SK-N-SH (cell line): ENCODE measurements at regions not wholly inside any gene's neighbourhood (a gene's known extent, or its start where the extent isn't known, plus 50 kb on each side); places are given as distances from the start of the nearest gene placed in this dataset.
"Not testable (repeated sequence)": the region's sequence is repeated elsewhere in the genome, so short reads cannot be mapped to it uniquely, and the experiment has no call there.

Experiments used
- CTCF ChIA-PET: fragments of 300-600, 350-600 bp; formaldehyde crosslinking; extraction: SDS; loops from one replicate; lab custom pipeline; 2021; lab: Yijun Ruan, JAX
- POLR2A ChIA-PET: fragments of 350-600 bp; sonication (Branson Sonifier 250); formaldehyde crosslinking; extraction: SDS; loops from one replicate; lab custom pipeline; 2020; ENCODE audit warnings: antibody characterized with exemption, inconsistent platforms; lab: Yijun Ruan, JAX
- DNase-seq: peaks from one replicate; pipeline ENCODE4 v3.0.0; 2012
- H2AFZ ChIP-seq: fragments of 200-600 bp; sonication (generic); 2 replicates; pipeline ENCODE4 v1.8.1; 2016; ENCODE audit warnings: antibody characterized with exemption, mild to moderate bottlenecking, low read depth
- H3F3A ChIP-seq: fragments of 200-600 bp; sonication (generic); replicated peaks from 2 replicates; pipeline ENCODE3; 2016; ENCODE audit warnings: antibody characterized with exemption, mild to moderate bottlenecking; ENCODE audit not compliant: insufficient read depth
- H3K27ac ChIP-seq, 2 experiments: fragments of 200-500 bp in 1 of 2; fragments of 200-600 bp in 1 of 2; sonication (Bioruptor generic) in 1 of 2; sonication (generic), shearing (Covaris generic) in 1 of 2; 2 replicates each; pipeline versions ENCODE4 v1.5.1 to v1.6.1; 2014 to 2016; ENCODE audit warnings: low read depth in 2 of 2, inconsistent platforms in 1 of 2, low read length in 1 of 2, mild to moderate bottlenecking in 1 of 2, mixed read lengths in 1 of 2
- H3K27me3 ChIP-seq: fragments of 200-600 bp; sonication (generic), shearing (Covaris generic); 2 replicates; pipeline ENCODE4 v1.6.1; 2016; ENCODE audit warnings: mixed run types; ENCODE audit not compliant: insufficient read depth
- H3K36me3 ChIP-seq, 2 experiments: fragments of 200-500 bp in 1 of 2; fragments of 200-600 bp in 1 of 2; sonication (Bioruptor generic) in 1 of 2; sonication (generic) in 1 of 2; replicated peaks in 1 of 2; 2 replicates each; pipeline versions ENCODE3 to v1.5.1; 2014 to 2016; ENCODE audit warnings: low read length in 1 of 2, mild to moderate bottlenecking in 1 of 2; ENCODE audit not compliant: insufficient read depth in 2 of 2, control insufficient read depth in 1 of 2
- H3K4me1 ChIP-seq, 2 experiments: fragments of 200-500 bp in 1 of 2; fragments of 200-600 bp in 1 of 2; sonication (Bioruptor generic) in 1 of 2; sonication (generic), shearing (Covaris generic) in 1 of 2; 2 replicates each; pipeline versions ENCODE4 v1.5.1 to v1.6.1; 2014 to 2016; ENCODE audit warnings: low read depth in 1 of 2, low read length in 1 of 2, mixed run types in 1 of 2; ENCODE audit not compliant: insufficient read depth in 2 of 2, control insufficient read depth in 1 of 2
- H3K4me2 ChIP-seq: fragments of 200-600 bp; sonication (generic), shearing (Covaris generic); 2 replicates; pipeline ENCODE4 v1.6.1; 2017; ENCODE audit warnings: mixed run types
- H3K4me3 ChIP-seq, 2 experiments: fragments of 200-500 bp in 1 of 2; fragments of 200-600 bp in 1 of 2; sonication (Bioruptor generic) in 1 of 2; sonication (generic), shearing (Covaris generic) in 1 of 2; 2 replicates each; pipeline versions ENCODE4 v1.5.1 to v1.8.1; 2014 to 2016; ENCODE audit warnings: low read depth in 2 of 2, inconsistent platforms in 1 of 2, low read length in 1 of 2, mild to moderate bottlenecking in 1 of 2, mixed read lengths in 1 of 2, moderate library complexity in 1 of 2
- H3K79me2 ChIP-seq: fragments of 200-600 bp; sonication (generic); 2 replicates; pipeline ENCODE4 v1.8.1; 2017; ENCODE audit warnings: mild to moderate bottlenecking; ENCODE audit not compliant: insufficient read depth
- H3K9ac ChIP-seq: fragments of 200-600 bp; sonication (generic); 2 replicates; pipeline ENCODE4 v1.6.1; 2017; ENCODE audit warnings: mixed run types
- H3K9me2 ChIP-seq: fragments of 200-600 bp; sonication (generic); 2 replicates; pipeline ENCODE4 v1.6.1; 2017; ENCODE audit warnings: mixed run types
- H3K9me3 ChIP-seq: fragments of 200-600 bp; sonication (generic); 2 replicates; pipeline ENCODE4 v1.6.1; 2017; ENCODE audit warnings: mixed run types, mild to moderate bottlenecking, moderate library complexity
- H4K20me1 ChIP-seq: fragments of 200-600 bp; sonication (generic); 2 replicates; pipeline ENCODE4 v1.6.1; 2017; ENCODE audit warnings: mild to moderate bottlenecking, mixed run types; ENCODE audit not compliant: insufficient read depth
- ELF1 ChIP-seq: IDR thresholded peaks from 2 replicates; pipeline ENCODE4 v1.4.0; 2012
- FOXM1 ChIP-seq: IDR thresholded peaks from 2 replicates; pipeline ENCODE4 v1.4.0; 2012; ENCODE audit warnings: low read depth, mild to moderate bottlenecking
- PBX3 ChIP-seq: IDR thresholded peaks from 2 replicates; pipeline ENCODE4; 2012
- RCOR1 ChIP-seq: fragments of 150-350 bp; IDR thresholded peaks from 2 replicates; pipeline ENCODE4 v1.6.1; 2017; ENCODE audit warnings: antibody characterized with exemption, low read length
- RFX5 ChIP-seq: IDR thresholded peaks from 2 replicates; pipeline ENCODE4 v1.6.1; 2012; ENCODE audit warnings: mild to moderate bottlenecking, improper control_type of control experiment, low read length
- RXRA ChIP-seq: IDR thresholded peaks from 2 replicates; pipeline ENCODE4 v1.4.0; 2012; ENCODE audit warnings: low read depth, mild to moderate bottlenecking, borderline replicate concordance
- TAF1 ChIP-seq: IDR thresholded peaks from 2 replicates; pipeline ENCODE4 v1.6.1; 2012; ENCODE audit warnings: low read depth, mild to moderate bottlenecking, low read length, moderate library complexity, borderline replicate concordance
- WGBS: methylation state at CpG from one replicate; pipeline ENCODE4 v1.1.6; 2017; ENCODE audit warnings: low lambda C conversion rate; 5-methylcytosine and 5-hydroxymethylcytosine counted together

DNA sequence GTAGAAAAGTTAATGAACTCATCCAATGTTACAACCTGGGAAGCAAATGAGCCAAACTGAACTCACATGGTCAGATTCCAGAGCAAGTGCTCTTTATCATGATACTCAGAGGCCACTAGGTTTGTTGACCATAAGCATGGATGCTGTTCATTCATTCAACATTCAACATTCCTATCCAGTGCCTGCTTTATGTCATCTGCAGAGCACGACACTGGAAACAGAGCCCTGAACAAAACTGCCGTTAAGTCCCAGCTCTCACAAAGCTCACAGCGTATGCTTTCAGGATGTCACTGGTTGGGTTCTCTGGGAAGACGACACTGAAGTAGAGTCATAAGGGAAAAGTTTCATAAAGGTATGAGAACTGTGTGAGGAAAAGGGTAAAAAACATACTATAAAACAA, 105.8 kb upstream of the TRIM77 start:
- Histone ChIP-seq H2AFZ (no peak overlapping the region), H4K20me1 (no peaks in the 10 kb centered on the region), H3K27me3 (no peaks in the 10 kb centered on the region), H3K9ac (no peak overlapping the region), H3K9me2 (no peaks in the 10 kb centered on the region), H3F3A (peaks cover 21% of the 10 kb centered on the region), H3K36me3 (no peaks in the 10 kb centered on the region), H3K9me3 (no peaks in the 10 kb centered on the region), H3K4me2 (no peak overlapping the region), H3K4me3 (no peak overlapping the region), H3K4me1 (no peaks in the 10 kb centered on the region; a peak in 1 of 4 replicates), H3K79me2 (no peaks in the 10 kb centered on the region), H3K27ac (no peak overlapping the region)
- 64% methylated on average over 4 of the region's 4 CpGs for WGBS
- TF ChIP-seq ELF1, result no peak
- TF ChIP-seq RFX5, result no peak
- TF ChIP-seq RXRA, result no peak
- no peak for TF ChIP-seq RCOR1
- no peak for TF ChIP-seq PBX3
- TF ChIP-seq TAF1, result no peak
- TF ChIP-seq FOXM1, result no peak
- POLR2A ChIA-PET, result no interaction called here
- no peak for DNase-seq
- CTCF ChIA-PET, result no interaction called here

DNA sequence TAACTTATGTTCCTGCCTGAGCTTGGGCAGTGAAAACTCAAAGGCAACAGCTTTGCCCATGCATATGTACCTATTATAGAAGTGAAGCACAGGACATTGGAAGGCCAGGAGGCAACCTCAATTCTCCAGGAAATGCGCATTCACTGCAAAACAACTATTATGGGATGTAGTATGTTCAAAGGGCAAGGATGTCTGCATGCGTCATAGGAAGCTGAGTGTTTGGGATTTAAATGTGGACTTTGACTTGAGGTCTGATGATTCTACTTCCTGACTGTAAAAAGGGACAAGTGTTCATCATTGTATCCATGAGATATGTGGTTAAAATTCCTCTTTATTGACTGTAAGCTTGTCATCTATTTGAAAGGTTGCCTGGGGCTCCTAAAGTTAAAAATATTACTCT, 103.3 kb upstream of the TRIM77 start:
- H3K36me3 ChIP-seq, DNase-seq, H3K27me3 ChIP-seq, H3K9me3 ChIP-seq, H4K20me1 ChIP-seq, H3K4me1 ChIP-seq, H3K4me3 ChIP-seq, POLR2A ChIA-PET, H3K79me2 ChIP-seq, H3K9me2 ChIP-seq: not testable (repeated sequence)
- Histone ChIP-seq H3F3A (peaks cover 15% of the 10 kb centered on the region), H3K27ac (peak overlapping the region in 1 of 2 experiments; percentile 71; a peak in 2 of 4 replicates), H3K4me2 (peak overlapping the region; percentile 18; the same call in 1 of the 2 replicates), H2AFZ (peak overlapping the region; percentile 96), H3K9ac (peak overlapping the region; percentile 53; the same call in 1 of the 2 replicates)
- 29% methylated on average over 2 of the region's 2 CpGs for WGBS
- CTCF ChIA-PET, result interaction anchor here (0.6 kb wide), 1 partner anchor 336 kb away, joined by 3 read pairs; no protein-coding TSS in a partner anchor

- DNase-seq, H3K9me2 ChIP-seq, H4K20me1 ChIP-seq, H3K27me3 ChIP-seq, POLR2A ChIA-PET, H3K9me3 ChIP-seq, H3K79me2 ChIP-seq, H3K4me1 ChIP-seq, CTCF ChIA-PET, H3K4me3 ChIP-seq, H3K36me3 ChIP-seq: not testable (repeated sequence)
- Histone ChIP-seq H3K4me2 (peak overlapping the region; percentile 18; the same call in 1 of the 2 replicates), H3K27ac (peak overlapping the region in 1 of 2 experiments; percentile 71; a peak in 2 of 4 replicates), H3K9ac (peak overlapping the region; percentile 53), H3F3A (peaks cover 15% of the 10 kb centered on the region), H2AFZ (peak overlapping the region; percentile 96)
- 70% methylated on average over 7 of the region's 7 CpGs for WGBS
Observed at GRCh38 chr11:89607497-89607896, 102.6 kb upstream of the TRIM77 start.
